A673 (cell line): ENCODE measurements at regions not wholly inside any gene's neighbourhood (a gene's known extent, or its start where the extent isn't known, plus 50 kb on each side); places are given as distances from the start of the nearest gene placed in this dataset.
"Not testable (repeated sequence)": the region's sequence is repeated elsewhere in the genome, so short reads cannot be mapped to it uniquely, and the experiment has no call there.

ENCODE experiments used
- BruUV-seq: library from RNA; stranded (reverse); fragments of 400-500 nt; replicated peaks from 2 replicates; lab custom pipeline; 2021; lab: Mats Ljungman, UMichigan
- CTCF ChIA-PET: fragments of 300-600 bp; sonication (Branson Sonifier 250); formaldehyde crosslinking; loops from one replicate; lab custom pipeline; 2022; ENCODE audit warnings: antibody characterized with exemption; lab: Charles Lee
- POLR2A ChIA-PET: fragments of 300-600 bp; sonication (Branson Sonifier 250); formaldehyde crosslinking; loops from one replicate; lab custom pipeline; 2022; ENCODE audit warnings: antibody characterized with exemption; ENCODE audit not compliant: low non-redundant PET; lab: Charles Lee
- DNase-seq: peaks from one replicate; pipeline ENCODE4 v3.0.0-alpha.2; 2015; ENCODE audit warnings: low spot score
- H3K27ac ChIP-seq: fragments of 200-600 bp; sonication (generic); 2 replicates; pipeline ENCODE4 v1.5.1; 2016; ENCODE audit warnings: mixed run types, low read depth, mild to moderate bottlenecking, mixed read lengths, antibody characterized with exemption, low read length; ENCODE audit not compliant: poor library complexity, severe bottlenecking
- H3K27me3 ChIP-seq: fragments of 200-600 bp; sonication (generic); replicated peaks from 2 replicates; pipeline ENCODE4 v1.6.1; 2017; ENCODE audit warnings: mixed run types, low read depth, mild to moderate bottlenecking, mixed read lengths, antibody characterized with exemption, low read length; ENCODE audit not compliant: insufficient read depth, poor library complexity
- H3K36me3 ChIP-seq: fragments of 200-600 bp; sonication (generic); 2 replicates; pipeline ENCODE4 v1.6.1; 2016; ENCODE audit warnings: mixed run types, mild to moderate bottlenecking, mixed read lengths, antibody characterized with exemption, low read length; ENCODE audit not compliant: insufficient read depth, poor library complexity, severe bottlenecking
- H3K4me1 ChIP-seq: fragments of 200-600 bp; sonication (generic); 2 replicates; pipeline ENCODE4 v1.6.1; 2017; ENCODE audit warnings: mixed run types, mild to moderate bottlenecking, mixed read lengths, antibody characterized with exemption, low read length; ENCODE audit not compliant: insufficient read depth, poor library complexity, severe bottlenecking
- H3K4me3 ChIP-seq: fragments of 200-600 bp; sonication (generic); 2 replicates; pipeline ENCODE4 v1.5.1; 2016; ENCODE audit warnings: low read depth, mixed run types, mild to moderate bottlenecking, mixed read lengths, low read length; ENCODE audit not compliant: poor library complexity, severe bottlenecking
- H3K9me3 ChIP-seq: fragments of 200-600 bp; sonication (generic); 2 replicates; pipeline ENCODE4 v1.6.1; 2016; ENCODE audit warnings: mixed run types, low read depth, mild to moderate bottlenecking, mixed read lengths, antibody characterized with exemption, low read length; ENCODE audit not compliant: poor library complexity, severe bottlenecking
- EZH2 ChIP-seq: fragments of 200-600 bp; sonication (generic); IDR thresholded peaks from 2 replicates; pipeline ENCODE4 v1.6.1; 2017; ENCODE audit warnings: borderline replicate concordance, low read depth, mild to moderate bottlenecking, mixed read lengths, antibody characterized with exemption, low read length; ENCODE audit not compliant: poor library complexity, severe bottlenecking
- intact Hi-C: fragments of 100-400 bp; cut with micrococcal nuclease; formaldehyde crosslinking; loops from one replicate; pipeline ENCODE4 v1.10.0; 2022; ENCODE audit not compliant: unreplicated experiment
- TF ChIP-seq, protein P1 (sequence below): fragments of 300-800, 200-600 bp; sonication (generic); conservative IDR thresholded peaks from 2 replicates; pipeline ENCODE4 v1.5.1; 2017; ENCODE audit warnings: low read depth, mild to moderate bottlenecking, antibody characterized with exemption, low read length, moderate library complexity, mixed read lengths

DNA sequence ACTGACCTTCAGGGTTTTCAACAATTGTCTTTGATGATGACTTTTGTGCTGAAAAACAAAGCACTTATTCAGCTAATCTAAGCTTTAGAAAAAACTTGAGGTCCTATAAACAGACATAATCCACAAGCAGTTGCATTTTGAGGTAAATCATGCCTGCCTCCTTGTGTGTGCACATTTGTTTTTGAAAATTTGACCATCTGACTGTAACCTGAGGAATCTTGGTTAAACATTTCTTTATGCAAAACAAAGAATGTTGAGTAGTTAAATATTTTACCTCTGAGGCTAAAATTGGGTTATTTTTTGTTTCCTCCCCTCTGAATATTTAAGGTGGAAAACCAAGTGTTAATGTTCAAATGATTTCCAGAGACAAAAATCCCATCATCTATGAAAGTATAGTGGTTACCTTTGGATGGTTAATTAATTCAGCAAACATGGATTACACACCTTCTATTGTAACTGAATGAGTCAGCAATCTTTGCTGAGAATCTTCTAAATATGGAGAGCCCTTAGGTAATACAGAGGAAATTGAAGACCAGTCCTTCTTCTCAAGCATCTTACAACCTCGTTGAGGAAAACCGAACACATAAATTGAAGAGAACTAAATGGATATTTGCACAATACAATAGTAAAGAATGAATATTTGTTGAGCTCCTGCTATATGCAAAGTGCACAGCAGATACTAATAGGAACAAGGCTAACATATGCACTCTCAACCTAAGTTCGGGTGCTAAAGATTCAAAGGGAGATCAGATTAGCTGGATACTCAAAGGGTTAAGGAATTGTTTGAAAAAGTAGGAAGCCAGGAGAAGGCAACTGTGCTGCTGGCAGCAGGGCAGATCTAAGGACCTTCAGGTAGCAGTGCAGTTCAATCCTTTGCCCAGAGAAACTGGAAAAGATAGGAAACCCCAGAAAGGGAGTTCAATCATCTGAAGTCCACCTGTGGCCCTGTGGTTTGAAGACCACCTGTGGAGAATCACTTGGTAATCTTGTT, 115.2 kb downstream of the BMP4 start:
- intact Hi-C loops = no loop called here

DNA sequence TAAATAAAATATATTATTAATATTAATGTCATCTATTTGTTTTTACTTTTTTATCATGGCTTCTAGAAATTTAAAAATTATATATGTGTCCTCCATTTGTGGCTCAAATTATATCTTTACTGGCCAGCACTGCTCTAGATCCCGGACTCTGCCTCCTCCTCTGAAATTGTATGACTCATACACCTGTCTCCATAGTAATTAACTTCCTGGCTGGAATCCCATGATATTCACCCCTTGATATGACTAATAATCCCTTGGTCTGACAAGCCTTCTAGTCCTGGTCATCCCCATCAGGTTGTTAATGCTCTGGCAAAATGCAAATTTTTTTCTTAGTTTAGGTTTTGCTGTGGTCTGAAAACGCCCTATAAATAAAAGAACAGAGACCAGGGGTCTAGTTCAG, 116.2 kb downstream of the BMP4 start:
- no peak for DNase-seq
- ChIA-PET POLR2A (no interaction called here), CTCF (no interaction called here)
- TF ChIP-seq EZH2 = no peak
- TF ChIP-seq, protein P1, sequence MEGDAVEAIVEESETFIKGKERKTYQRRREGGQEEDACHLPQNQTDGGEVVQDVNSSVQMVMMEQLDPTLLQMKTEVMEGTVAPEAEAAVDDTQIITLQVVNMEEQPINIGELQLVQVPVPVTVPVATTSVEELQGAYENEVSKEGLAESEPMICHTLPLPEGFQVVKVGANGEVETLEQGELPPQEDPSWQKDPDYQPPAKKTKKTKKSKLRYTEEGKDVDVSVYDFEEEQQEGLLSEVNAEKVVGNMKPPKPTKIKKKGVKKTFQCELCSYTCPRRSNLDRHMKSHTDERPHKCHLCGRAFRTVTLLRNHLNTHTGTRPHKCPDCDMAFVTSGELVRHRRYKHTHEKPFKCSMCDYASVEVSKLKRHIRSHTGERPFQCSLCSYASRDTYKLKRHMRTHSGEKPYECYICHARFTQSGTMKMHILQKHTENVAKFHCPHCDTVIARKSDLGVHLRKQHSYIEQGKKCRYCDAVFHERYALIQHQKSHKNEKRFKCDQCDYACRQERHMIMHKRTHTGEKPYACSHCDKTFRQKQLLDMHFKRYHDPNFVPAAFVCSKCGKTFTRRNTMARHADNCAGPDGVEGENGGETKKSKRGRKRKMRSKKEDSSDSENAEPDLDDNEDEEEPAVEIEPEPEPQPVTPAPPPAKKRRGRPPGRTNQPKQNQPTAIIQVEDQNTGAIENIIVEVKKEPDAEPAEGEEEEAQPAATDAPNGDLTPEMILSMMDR = no peak
- intact Hi-C loops = no loop called here
- H3K27ac ChIP-seq = no peak overlapping the region
- H3K4me3 ChIP-seq = no peak overlapping the region
- H3K27me3 ChIP-seq = peaks cover 3% of the 10 kb centered on the region
- H3K36me3 ChIP-seq = no peaks in the 10 kb centered on the region
- BruUV-seq = no TSS peak
- no peaks in the 10 kb centered on the region for H3K4me1 ChIP-seq
- no peaks in the 10 kb centered on the region for H3K9me3 ChIP-seq

More for the DNA sequence above, 115.2 kb downstream of the BMP4 start:
- H3K36me3 ChIP-seq = no peaks in the 10 kb centered on the region
- no peaks in the 10 kb centered on the region for H3K4me1 ChIP-seq
- no peak overlapping the region for H3K27ac ChIP-seq
- no peak for DNase-seq
- no peaks in the 10 kb centered on the region for H3K9me3 ChIP-seq
- no TSS peak for BruUV-seq
- CTCF ChIA-PET = no interaction called here
- peaks cover 3% of the 10 kb centered on the region for H3K27me3 ChIP-seq
- no peak overlapping the region for H3K4me3 ChIP-seq
- POLR2A ChIA-PET = no interaction called here
- TF ChIP-seq, protein P1 = no peak
- TF ChIP-seq EZH2 = no peak

DNA sequence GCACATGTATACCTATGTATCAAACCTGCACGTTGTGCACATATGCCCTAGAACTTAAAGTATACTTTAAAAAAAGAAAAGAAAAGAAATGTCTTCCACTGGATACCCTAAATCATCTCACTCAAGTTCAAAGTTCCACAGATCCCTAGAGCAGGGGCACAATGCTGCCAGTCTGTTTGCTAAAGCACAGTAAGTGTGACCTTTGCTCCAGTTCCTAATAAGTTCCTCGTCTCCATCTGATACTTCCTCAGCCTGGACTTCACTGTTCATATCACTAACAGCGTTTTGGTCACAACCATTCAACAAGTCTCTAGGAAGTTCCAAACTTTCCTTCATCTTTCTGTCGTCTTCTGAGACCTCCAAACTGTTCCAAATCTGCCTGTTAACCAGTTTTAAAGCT, 118.3 kb downstream of the BMP4 start:
- intact Hi-C loops = no loop called here
- no TSS peak for BruUV-seq
- Histone ChIP-seq H3K36me3 (no peaks in the 10 kb centered on the region), H3K27ac (no peak overlapping the region), H3K9me3 (no peaks in the 10 kb centered on the region), H3K4me3 (no peak overlapping the region), H3K27me3 (no peaks in the 10 kb centered on the region), H3K4me1 (no peaks in the 10 kb centered on the region)
- DNase-seq = no peak
- no peak for TF ChIP-seq EZH2
- TF ChIP-seq, protein P1 = no peak
- POLR2A ChIA-PET = no interaction called here
- CTCF ChIA-PET = no interaction called here

DNA sequence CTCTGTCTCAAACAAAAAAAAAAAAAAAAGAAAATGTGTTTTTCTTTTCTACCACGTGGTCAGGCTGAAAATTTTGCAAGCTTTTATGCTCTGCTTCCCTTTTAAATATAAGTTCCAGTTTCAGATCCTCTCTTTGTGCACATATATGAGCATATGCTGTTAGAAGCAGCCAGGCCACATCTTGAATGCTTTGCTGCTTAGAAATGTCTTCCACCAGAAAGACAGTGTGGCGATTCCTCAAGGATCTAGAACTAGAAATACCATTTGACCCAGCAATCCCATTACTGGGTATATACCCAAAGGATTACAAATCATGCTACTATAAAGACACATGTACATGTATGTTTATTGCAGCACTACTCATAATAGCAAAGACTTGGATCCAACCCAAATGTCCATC, 119.0 kb downstream of the BMP4 start:
- H3K4me1 ChIP-seq, DNase-seq, H3K36me3 ChIP-seq, H3K4me3 ChIP-seq, BruUV-seq, CTCF ChIA-PET, H3K27ac ChIP-seq, intact Hi-C loops, POLR2A ChIA-PET, H3K9me3 ChIP-seq, H3K27me3 ChIP-seq: not testable (repeated sequence)
